ENCODE measurements at regions not wholly inside any gene's neighbourhood (a gene's known extent, or its start where the extent isn't known, plus 50 kb on each side); places are given as distances from the start of the nearest gene placed in this dataset.

- TF ChIP-seq, protein P1, sequence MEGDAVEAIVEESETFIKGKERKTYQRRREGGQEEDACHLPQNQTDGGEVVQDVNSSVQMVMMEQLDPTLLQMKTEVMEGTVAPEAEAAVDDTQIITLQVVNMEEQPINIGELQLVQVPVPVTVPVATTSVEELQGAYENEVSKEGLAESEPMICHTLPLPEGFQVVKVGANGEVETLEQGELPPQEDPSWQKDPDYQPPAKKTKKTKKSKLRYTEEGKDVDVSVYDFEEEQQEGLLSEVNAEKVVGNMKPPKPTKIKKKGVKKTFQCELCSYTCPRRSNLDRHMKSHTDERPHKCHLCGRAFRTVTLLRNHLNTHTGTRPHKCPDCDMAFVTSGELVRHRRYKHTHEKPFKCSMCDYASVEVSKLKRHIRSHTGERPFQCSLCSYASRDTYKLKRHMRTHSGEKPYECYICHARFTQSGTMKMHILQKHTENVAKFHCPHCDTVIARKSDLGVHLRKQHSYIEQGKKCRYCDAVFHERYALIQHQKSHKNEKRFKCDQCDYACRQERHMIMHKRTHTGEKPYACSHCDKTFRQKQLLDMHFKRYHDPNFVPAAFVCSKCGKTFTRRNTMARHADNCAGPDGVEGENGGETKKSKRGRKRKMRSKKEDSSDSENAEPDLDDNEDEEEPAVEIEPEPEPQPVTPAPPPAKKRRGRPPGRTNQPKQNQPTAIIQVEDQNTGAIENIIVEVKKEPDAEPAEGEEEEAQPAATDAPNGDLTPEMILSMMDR (IDR thresholded peaks at IDR 0.05), result no peak
- TF ChIP-seq POLR2A (IDR thresholded peaks at IDR 0.05), result no peak
Measured at GRCh38 chr5:3029396-3029795, 277.9 kb upstream of the IRX2 start.

Data from lower leg skin (tissue), 3 donors.